GM12875 (cell line): ENCODE measurements at regions not wholly inside any gene's neighbourhood (a gene's known extent, or its start where the extent isn't known, plus 50 kb on each side); places are given as distances from the start of the nearest gene placed in this dataset.
"Not testable (repeated sequence)": the region's sequence is repeated elsewhere in the genome, so short reads cannot be mapped to it uniquely, and the experiment has no call there.

ENCODE experiments used
- H3K4me3 ChIP-seq: one replicate; pipeline ENCODE4 v1.5.1; 2011; ENCODE audit warnings: low read depth, low read length, control low read depth
- TF ChIP-seq, protein P1 (sequence below): IDR thresholded peaks from 2 replicates; pipeline ENCODE4 v1.5.1; 2011; ENCODE audit warnings: low read depth, mild to moderate bottlenecking, control low read depth, inconsistent platforms, low read length, moderate library complexity, borderline replicate concordance; ENCODE audit not compliant: insufficient read depth

DNA sequence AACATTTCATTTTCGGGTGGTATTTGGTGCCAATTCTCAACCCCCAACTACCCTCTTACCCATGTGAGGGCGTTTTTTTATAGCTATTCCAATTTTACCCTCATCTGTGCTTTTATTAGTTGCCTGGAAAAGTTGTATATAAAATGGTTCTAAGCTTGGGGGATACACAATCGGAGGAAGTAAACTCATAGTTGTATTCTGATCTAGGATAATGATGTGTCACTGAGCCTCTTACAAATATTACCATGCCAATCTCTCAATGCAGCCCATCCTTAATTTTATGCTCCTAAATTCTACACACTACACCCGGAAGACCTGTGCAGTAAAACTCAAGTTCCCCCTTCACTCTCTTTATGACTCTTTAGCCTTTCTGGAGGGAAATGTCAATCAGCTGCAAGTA, 1206.5 kb upstream of the FLRT2 start:
- TF ChIP-seq, protein P1, sequence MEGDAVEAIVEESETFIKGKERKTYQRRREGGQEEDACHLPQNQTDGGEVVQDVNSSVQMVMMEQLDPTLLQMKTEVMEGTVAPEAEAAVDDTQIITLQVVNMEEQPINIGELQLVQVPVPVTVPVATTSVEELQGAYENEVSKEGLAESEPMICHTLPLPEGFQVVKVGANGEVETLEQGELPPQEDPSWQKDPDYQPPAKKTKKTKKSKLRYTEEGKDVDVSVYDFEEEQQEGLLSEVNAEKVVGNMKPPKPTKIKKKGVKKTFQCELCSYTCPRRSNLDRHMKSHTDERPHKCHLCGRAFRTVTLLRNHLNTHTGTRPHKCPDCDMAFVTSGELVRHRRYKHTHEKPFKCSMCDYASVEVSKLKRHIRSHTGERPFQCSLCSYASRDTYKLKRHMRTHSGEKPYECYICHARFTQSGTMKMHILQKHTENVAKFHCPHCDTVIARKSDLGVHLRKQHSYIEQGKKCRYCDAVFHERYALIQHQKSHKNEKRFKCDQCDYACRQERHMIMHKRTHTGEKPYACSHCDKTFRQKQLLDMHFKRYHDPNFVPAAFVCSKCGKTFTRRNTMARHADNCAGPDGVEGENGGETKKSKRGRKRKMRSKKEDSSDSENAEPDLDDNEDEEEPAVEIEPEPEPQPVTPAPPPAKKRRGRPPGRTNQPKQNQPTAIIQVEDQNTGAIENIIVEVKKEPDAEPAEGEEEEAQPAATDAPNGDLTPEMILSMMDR = no peak
- no peak overlapping the region for H3K4me3 ChIP-seq

DNA sequence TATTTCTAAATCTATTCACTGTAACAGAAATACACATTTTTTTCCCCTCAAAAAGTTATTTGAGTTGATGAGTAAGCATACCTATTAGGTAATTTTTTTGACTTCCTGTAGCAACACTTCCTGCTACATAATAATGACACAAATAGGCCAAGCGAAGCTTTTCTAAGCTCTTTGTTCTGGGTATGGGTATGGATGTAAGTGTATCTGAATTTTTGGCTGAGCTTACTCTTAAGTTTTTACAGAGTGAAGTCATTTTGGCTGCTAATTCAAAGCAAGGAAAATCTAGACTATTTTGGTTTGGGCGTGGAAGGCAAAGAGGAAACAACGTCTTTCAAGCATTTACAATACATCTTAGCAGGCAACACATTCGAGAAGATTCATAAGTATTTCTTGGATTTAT, 1206.0 kb upstream of the FLRT2 start:
- TF ChIP-seq, protein P1 = no peak
- H3K4me3 ChIP-seq = no peak overlapping the region

DNA sequence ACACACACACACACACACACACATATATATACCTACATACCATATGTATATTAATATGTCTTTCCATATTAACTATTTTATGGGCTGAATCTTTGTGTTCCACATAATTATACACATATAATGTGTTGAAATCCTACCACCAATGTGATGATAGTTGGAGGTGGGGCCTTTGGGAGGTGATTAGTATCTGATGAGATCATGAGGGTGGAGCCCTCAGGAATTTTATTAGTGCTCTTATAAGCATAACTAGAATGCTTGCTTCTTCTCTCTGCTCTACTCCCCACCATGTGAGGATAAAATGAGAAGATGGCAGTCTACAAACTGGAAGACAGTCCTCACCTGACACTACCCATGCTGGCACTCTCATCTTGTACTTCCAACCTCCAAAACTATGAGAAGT, 1193.5 kb upstream of the FLRT2 start:
- no peak overlapping the region for H3K4me3 ChIP-seq
- TF ChIP-seq, protein P1 = no peak

DNA sequence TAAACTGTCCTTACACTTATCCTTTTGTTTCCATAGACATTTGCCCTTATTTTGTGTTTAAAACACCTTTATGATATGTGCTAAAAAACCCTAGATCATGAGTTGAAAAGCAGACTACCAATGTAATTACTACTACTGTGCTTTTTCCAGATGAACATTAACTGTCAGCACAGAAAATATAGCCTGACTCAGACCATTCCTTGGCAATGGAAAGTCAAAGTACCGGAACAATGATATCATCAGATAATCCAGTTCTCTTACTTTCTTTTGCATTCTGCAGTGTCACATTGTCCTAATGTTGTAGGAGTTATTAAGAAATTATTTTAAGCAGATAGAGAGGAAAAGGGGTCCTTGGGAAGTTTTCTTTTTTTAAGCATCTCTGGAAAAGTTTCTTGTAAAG, 1189.0 kb upstream of the FLRT2 start:
- no peak overlapping the region for H3K4me3 ChIP-seq
- TF ChIP-seq, protein P1 = no peak

DNA sequence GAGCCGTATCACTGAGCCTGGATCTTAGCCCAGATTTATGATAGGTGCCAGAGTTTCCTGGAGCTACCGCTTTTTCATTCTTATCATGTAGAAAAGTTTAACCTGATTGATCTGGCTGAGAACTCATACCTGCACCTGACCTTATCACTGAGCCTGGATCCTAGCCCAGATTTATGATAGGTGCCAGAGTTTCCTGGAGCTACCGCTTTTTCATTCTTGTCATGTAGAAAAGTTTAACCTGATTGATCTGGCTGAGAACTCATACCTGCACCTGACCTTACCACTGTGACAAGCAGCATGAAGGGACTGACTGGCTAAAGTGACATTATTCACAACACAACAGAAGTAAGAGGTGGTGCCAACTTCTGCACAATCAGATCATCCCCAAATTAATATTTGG, 1188.1 kb upstream of the FLRT2 start:
- H3K4me3 ChIP-seq = not testable (repeated sequence)

DNA sequence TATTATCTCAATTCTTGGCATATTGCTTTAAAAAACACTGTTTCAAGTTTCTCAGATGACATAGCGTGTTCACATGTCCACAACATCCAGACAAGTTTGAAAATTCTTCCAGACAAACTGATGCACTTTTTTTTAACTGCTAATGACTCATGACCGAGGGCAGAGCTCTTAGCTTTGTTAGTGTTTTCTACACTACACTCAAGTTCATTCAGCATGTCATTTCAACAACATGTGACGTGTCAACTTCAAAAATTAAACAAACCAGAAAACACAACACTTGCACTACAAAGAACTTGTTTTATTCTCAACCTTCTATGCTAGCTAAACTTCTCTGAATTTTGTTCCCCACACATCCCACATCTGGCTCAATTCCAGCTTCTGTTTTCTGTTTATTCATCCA, 1186.3 kb upstream of the FLRT2 start:
- H3K4me3 ChIP-seq = no peak overlapping the region

DNA sequence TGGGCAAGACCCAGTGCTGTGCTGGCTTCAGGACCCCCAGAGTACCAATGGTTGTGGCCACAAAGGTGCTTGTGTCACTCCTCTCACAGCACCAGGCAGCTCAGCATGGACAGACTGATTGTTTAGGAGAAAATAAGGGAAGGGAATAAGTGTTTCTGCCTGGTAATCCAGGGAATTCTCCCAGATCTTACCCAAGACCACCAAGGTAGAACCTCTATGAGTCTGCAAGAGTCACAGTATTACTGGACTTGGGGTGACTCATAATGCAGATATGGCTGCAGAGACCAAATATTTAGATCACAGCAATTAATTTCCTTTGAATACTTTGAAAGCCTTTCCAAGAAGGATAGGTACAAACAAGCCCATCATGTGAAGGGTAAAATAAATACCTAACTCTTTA, 1178.3 kb upstream of the FLRT2 start:
- TF ChIP-seq, protein P1 = no peak
- no peak overlapping the region for H3K4me3 ChIP-seq

More for the DNA sequence above, 1186.3 kb upstream of the FLRT2 start:
- TF ChIP-seq, protein P1 = no peak

DNA sequence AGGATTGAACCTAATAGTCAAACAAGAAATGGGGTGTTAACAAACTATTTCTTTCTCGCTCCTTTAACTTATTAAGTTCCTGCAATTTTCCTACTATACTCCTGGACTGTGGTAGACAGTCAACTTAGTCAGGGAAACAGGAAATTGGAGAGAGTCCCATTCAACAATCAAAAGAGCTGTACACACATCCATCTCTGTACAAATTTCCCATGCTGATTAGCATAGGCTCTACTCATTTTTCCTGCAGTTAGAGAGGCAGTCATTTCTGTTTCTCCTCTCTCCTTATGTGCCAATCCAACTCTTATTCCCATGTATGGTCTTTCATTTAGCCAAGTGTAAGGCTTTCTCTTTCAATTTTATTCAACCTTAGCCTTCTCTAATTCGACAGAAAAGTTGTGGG, 1168.5 kb upstream of the FLRT2 start:
- H3K4me3 ChIP-seq = no peak overlapping the region

More for the DNA sequence above, 1168.5 kb upstream of the FLRT2 start:
- TF ChIP-seq, protein P1 = no peak
